Vagina (tissue), 2 donors: ENCODE measurements at regions not wholly inside any gene's neighbourhood (a gene's known extent, or its start where the extent isn't known, plus 50 kb on each side); places are given as distances from the start of the nearest gene placed in this dataset.

ENCODE experiments used
- DNase-seq, 2 donors: peaks; one replicate each; pipeline ENCODE4 v3.0.0-alpha.2; 2017; ENCODE audit errors: extremely low spot score in 2 of 2
- H3K27ac ChIP-seq: fragments of 200-600 bp; sonication (generic); one replicate; pipeline ENCODE4 v1.5.1; 2019
- H3K27me3 ChIP-seq: fragments of 200-600 bp; sonication (generic); one replicate; pipeline ENCODE4 v1.5.1; 2019
- H3K36me3 ChIP-seq, 2 donors: fragments of 200-600 bp; sonication (generic); one replicate each; pipeline ENCODE4 v1.5.1; 2017 to 2019
- H3K4me1 ChIP-seq: fragments of 200-600 bp; sonication (generic); one replicate; pipeline ENCODE4 v1.5.1; 2019
- H3K4me3 ChIP-seq, 2 donors: fragments of 200-600 bp; sonication (generic); 1 replicate in 1 of 2; 2 replicates in 1 of 2; pipeline ENCODE4 v1.5.1; 2016 to 2019
- H3K9me3 ChIP-seq: fragments of 200-600 bp; sonication (generic); one replicate; pipeline ENCODE4 v1.5.1; 2019
- CTCF ChIP-seq, 3 experiments: fragments of 450-650 bp in 2 of 3; fragments of 200-600 bp in 1 of 3; sonication (generic) in 1 of 3; IDR thresholded peaks; one replicate each; pipeline ENCODE4 v1.5.1; 2017 to 2019; ENCODE audit warnings: antibody characterized with exemption in 3 of 3, mild to moderate bottlenecking in 2 of 3, moderate library complexity in 2 of 3
- POLR2A ChIP-seq, 2 donors: fragments of 450-650 bp; IDR thresholded peaks; one replicate each; pipeline ENCODE4 v1.6.1; 2017; ENCODE audit warnings: antibody characterized with exemption in 2 of 2, mild to moderate bottlenecking in 2 of 2, moderate library complexity in 2 of 2
- POLR2AphosphoS5 ChIP-seq, 2 donors: sonication (generic); formaldehyde crosslinking; IDR thresholded peaks; one replicate each; pipeline ENCODE4 v1.9.0; 2017; ENCODE audit warnings: antibody characterized with exemption in 2 of 2, mild to moderate bottlenecking in 2 of 2, low read depth in 1 of 2; ENCODE audit not compliant: insufficient read depth in 1 of 2
- intact Hi-C: fragments of 100-400 bp; cut with DNase I; formaldehyde crosslinking; loops from one replicate; pipeline ENCODE4 v1.15.1; 2023

DNA sequence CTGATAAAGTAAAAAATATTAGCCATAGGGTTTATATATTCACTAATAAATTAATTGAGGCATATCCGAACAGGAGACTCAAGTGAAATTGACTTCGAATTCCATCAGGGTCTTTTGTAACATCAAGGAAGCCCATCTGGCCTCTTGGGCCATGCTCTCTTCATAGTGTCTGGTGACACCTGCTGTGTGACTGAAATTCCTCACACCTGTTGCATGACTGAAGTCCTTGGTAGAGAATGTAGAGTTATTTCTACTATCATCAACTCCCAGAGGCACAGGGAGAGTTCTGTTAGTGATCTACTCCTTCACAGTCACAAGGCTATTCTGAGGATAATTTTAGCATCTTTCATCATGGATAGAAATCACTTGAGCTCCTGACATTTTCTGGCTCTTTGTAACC is 138.3 kb upstream of the LSM8 start:
- TF ChIP-seq POLR2A (IDR thresholded peaks at IDR 0.05) (no peak), CTCF (IDR thresholded peaks at IDR 0.05) (no peak), POLR2AphosphoS5 (IDR thresholded peaks at IDR 0.05; ENCODE audit: insufficient read depth in 1 of 2, low read depth in 1 of 2) (no peak)
- no peak for DNase-seq
- H3K4me3 ChIP-seq = no peak overlapping the region
- no peaks in the 10 kb centered on the region for H3K36me3 ChIP-seq
- H3K27ac ChIP-seq = no peak overlapping the region
- no peaks in the 10 kb centered on the region for H3K9me3 ChIP-seq
- no peaks in the 10 kb centered on the region for H3K4me1 ChIP-seq
- intact Hi-C loops = no loop called here
- no peaks in the 10 kb centered on the region for H3K27me3 ChIP-seq

DNA sequence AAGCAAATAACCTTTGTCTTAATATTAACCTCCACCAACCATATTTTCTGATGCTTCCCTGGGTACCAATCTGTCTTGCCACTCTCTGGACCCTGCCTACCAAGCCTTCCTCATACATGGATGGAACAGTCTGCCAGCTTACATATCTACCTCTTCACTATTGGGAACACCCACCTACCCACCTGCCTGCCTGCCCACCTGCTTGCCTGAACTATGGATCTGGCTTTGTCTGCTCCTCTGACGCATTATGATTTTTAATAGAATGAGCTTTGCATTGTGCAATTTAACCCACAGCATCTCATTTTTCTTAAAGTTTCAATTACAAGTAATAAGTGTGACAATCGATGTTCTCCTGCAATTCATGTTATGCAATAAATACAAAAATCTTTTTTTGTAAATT is 137.9 kb upstream of the LSM8 start:
- DNase-seq = no peak
- intact Hi-C loops = no loop called here
- no peaks in the 10 kb centered on the region for H3K36me3 ChIP-seq
- H3K27ac ChIP-seq = no peak overlapping the region
- no peaks in the 10 kb centered on the region for H3K27me3 ChIP-seq
- H3K4me1 ChIP-seq = no peaks in the 10 kb centered on the region
- H3K9me3 ChIP-seq = no peaks in the 10 kb centered on the region
- no peak overlapping the region for H3K4me3 ChIP-seq
- TF ChIP-seq POLR2A (IDR thresholded peaks at IDR 0.05) = no peak
- no peak for TF ChIP-seq CTCF (IDR thresholded peaks at IDR 0.05)
- TF ChIP-seq POLR2AphosphoS5 (IDR thresholded peaks at IDR 0.05; ENCODE audit: insufficient read depth in 1 of 2, low read depth in 1 of 2) = no peak

DNA sequence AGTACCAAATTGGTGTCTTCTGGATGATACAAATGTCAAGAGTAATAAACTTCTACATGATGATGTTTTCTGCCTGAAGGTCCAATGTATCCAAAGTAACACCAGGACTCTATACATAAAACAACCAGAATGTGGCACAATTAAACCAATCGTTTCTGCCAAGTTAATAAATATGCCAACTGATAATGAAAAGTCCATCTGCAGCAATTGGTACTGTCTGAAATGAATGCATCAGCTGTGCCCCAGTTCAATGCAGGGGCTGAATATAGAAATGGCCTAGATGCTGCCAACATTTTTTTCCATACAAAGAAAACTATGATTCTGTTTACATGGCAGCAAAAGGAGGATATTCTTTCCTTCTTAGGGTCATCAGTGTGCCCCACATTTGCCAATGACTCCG is 137.2 kb upstream of the LSM8 start:
- no peaks in the 10 kb centered on the region for H3K36me3 ChIP-seq
- TF ChIP-seq CTCF (IDR thresholded peaks at IDR 0.05) (no peak), POLR2AphosphoS5 (IDR thresholded peaks at IDR 0.05; ENCODE audit: insufficient read depth in 1 of 2, low read depth in 1 of 2) (no peak), POLR2A (IDR thresholded peaks at IDR 0.05) (no peak)
- intact Hi-C loops = no loop called here
- no peak overlapping the region for H3K4me3 ChIP-seq
- H3K27me3 ChIP-seq = no peaks in the 10 kb centered on the region
- no peaks in the 10 kb centered on the region for H3K9me3 ChIP-seq
- H3K4me1 ChIP-seq = no peaks in the 10 kb centered on the region
- no peak for DNase-seq
- H3K27ac ChIP-seq = no peak overlapping the region

GRCh38 chr7:118052336-118052735 is 131.6 kb upstream of the LSM8 start:
- no peaks in the 10 kb centered on the region for H3K36me3 ChIP-seq
- H3K27me3 ChIP-seq = no peaks in the 10 kb centered on the region
- no peak overlapping the region for H3K4me3 ChIP-seq
- H3K27ac ChIP-seq = no peak overlapping the region
- no peaks in the 10 kb centered on the region for H3K9me3 ChIP-seq
- intact Hi-C loops = no loop called here
- no peak for DNase-seq
- no peak for TF ChIP-seq CTCF (IDR thresholded peaks at IDR 0.05)
- no peak for TF ChIP-seq POLR2AphosphoS5 (IDR thresholded peaks at IDR 0.05; ENCODE audit: insufficient read depth in 1 of 2, low read depth in 1 of 2)
- TF ChIP-seq POLR2A (IDR thresholded peaks at IDR 0.05) = no peak
- H3K4me1 ChIP-seq = no peaks in the 10 kb centered on the region

GRCh38 chr7:118053353-118053752 is 130.6 kb upstream of the LSM8 start:
- TF ChIP-seq CTCF (IDR thresholded peaks at IDR 0.05) (no peak), POLR2AphosphoS5 (IDR thresholded peaks at IDR 0.05; ENCODE audit: insufficient read depth in 1 of 2, low read depth in 1 of 2) (no peak), POLR2A (IDR thresholded peaks at IDR 0.05) (no peak)
- Histone ChIP-seq H3K27me3 (no peaks in the 10 kb centered on the region), H3K4me3 (no peak overlapping the region), H3K9me3 (no peaks in the 10 kb centered on the region), H3K27ac (no peak overlapping the region), H3K36me3 (no peaks in the 10 kb centered on the region), H3K4me1 (no peaks in the 10 kb centered on the region)
- no peak for DNase-seq
- intact Hi-C loops = no loop called here
